ENCODE measurements at regions not wholly inside any gene's neighbourhood (a gene's known extent, or its start where the extent isn't known, plus 50 kb on each side); places are given as distances from the start of the nearest gene placed in this dataset.

DNA sequence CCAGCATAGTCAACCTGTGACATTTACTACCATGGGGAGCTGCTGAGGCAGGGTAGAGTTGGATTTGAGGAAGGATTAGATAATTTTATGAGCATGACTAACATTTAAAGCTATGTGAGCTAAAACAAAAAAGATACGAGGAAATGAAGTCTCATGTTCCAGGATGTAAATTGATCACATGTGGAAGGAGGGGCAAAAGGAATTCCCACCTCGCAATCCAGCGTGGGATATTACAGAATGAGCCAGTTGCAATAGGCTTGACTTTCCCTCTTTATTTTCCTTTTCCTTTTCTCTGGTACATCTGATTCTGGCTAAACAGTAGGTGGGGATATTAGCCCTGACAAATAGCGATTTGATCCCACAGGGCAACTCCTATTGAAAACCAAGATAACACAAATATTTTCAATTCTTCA lies 214.9 kb upstream of the HMGA2 start:
- no peak for ATAC-seq

DNA sequence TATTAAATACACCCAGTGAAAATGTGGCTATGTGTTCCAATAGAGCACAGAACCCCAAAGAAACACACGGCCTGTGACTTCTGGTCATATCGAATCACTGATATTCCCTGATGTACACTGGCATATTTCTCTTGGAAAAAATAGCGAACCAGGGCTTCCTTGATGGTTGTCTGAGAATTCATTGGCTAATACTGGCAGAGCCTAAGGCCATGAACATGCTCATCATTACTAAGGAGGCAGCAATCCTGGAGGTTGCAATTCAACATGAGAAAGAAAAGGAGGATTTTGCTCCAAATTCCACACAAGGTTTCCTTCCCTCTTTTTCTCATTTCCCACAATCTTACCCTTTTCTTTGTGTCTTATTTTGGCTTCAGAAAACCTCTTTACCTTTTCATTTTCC lies 212.9 kb upstream of the HMGA2 start:
- H3K27ac ChIP-seq = no peak overlapping the region
- H3K4me3 ChIP-seq = no peak overlapping the region
- no peak for DNase-seq
- peaks cover 9% of the 10 kb centered on the region for H3K27me3 ChIP-seq (ENCODE audit: low read depth)
- intact Hi-C loops (cut with DNase I) = no loop called here
- H3K4me1 ChIP-seq = no peaks in the 10 kb centered on the region
- no peaks in the 10 kb centered on the region for H3K36me3 ChIP-seq
- TF ChIP-seq, protein P1, sequence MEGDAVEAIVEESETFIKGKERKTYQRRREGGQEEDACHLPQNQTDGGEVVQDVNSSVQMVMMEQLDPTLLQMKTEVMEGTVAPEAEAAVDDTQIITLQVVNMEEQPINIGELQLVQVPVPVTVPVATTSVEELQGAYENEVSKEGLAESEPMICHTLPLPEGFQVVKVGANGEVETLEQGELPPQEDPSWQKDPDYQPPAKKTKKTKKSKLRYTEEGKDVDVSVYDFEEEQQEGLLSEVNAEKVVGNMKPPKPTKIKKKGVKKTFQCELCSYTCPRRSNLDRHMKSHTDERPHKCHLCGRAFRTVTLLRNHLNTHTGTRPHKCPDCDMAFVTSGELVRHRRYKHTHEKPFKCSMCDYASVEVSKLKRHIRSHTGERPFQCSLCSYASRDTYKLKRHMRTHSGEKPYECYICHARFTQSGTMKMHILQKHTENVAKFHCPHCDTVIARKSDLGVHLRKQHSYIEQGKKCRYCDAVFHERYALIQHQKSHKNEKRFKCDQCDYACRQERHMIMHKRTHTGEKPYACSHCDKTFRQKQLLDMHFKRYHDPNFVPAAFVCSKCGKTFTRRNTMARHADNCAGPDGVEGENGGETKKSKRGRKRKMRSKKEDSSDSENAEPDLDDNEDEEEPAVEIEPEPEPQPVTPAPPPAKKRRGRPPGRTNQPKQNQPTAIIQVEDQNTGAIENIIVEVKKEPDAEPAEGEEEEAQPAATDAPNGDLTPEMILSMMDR (IDR thresholded peaks at IDR 0.05) = no peak
- H3K9me3 ChIP-seq = no peaks in the 10 kb centered on the region
- ATAC-seq = no peak

More for the DNA sequence above, 214.9 kb upstream of the HMGA2 start:
- Histone ChIP-seq H3K4me3 (no peak overlapping the region), H3K9me3 (no peaks in the 10 kb centered on the region), H3K36me3 (no peaks in the 10 kb centered on the region), H3K27me3 (ENCODE audit: low read depth) (peaks cover 9% of the 10 kb centered on the region), H3K4me1 (no peaks in the 10 kb centered on the region), H3K27ac (no peak overlapping the region)
- intact Hi-C loops (cut with DNase I) = no loop called here
- DNase-seq = no peak
- TF ChIP-seq, protein P1 (IDR thresholded peaks at IDR 0.05) = no peak

DNA sequence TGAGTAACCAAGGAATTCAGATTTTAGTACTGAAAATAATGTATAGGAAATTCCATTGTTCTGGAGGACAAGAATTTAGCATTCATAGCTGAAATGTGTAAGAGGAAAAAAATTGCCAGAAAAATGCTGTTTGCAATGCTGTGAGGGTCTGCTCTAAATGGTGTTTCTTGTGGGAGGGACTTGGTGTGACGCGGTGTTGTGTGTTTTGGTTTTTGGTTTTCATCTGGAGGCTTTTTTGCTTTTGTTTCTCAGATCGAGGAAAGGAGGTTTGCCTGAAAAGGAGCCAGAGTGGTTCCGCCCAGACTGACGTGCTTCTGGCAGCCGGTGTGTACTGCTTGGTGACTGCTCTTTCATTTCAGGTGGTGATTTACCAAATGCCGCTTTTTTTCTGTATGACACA lies 211.8 kb upstream of the HMGA2 start:
- Histone ChIP-seq H3K27ac (no peak overlapping the region), H3K9me3 (no peaks in the 10 kb centered on the region), H3K27me3 (ENCODE audit: low read depth) (peaks cover 9% of the 10 kb centered on the region), H3K36me3 (no peaks in the 10 kb centered on the region), H3K4me3 (no peak overlapping the region), H3K4me1 (no peaks in the 10 kb centered on the region)
- ATAC-seq (no peak), DNase-seq (no peak)
- TF ChIP-seq, protein P1 (IDR thresholded peaks at IDR 0.05) = no peak
- intact Hi-C loops (cut with DNase I) = no loop called here

DNA sequence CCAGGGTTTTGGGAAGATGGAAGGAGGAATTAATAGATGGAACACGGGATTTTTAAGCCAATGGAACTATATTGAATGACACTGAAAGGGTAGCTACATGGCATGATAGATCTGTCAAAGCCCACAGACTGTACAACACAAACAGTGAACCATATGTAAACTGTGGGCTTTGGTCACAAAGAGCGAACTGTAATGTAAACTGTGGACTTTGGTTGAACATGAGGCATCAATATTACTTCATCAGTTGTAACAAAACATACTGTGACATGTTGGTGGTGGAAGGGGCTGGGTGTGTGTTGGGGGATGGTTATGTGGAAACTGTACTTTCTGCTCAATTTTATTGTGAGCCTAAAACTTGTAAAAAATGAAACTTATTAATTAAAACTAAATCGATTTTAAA lies 210.6 kb upstream of the HMGA2 start:
- DNase-seq (no peak), ATAC-seq (no peak)
- no peaks in the 10 kb centered on the region for H3K4me1 ChIP-seq
- intact Hi-C loops (cut with DNase I) = no loop called here
- H3K36me3 ChIP-seq = no peaks in the 10 kb centered on the region
- no peaks in the 10 kb centered on the region for H3K9me3 ChIP-seq
- no peak overlapping the region for H3K4me3 ChIP-seq
- H3K27me3 ChIP-seq (ENCODE audit: low read depth) = peaks cover 9% of the 10 kb centered on the region
- TF ChIP-seq, protein P1 (IDR thresholded peaks at IDR 0.05) = no peak
- no peak overlapping the region for H3K27ac ChIP-seq

DNA sequence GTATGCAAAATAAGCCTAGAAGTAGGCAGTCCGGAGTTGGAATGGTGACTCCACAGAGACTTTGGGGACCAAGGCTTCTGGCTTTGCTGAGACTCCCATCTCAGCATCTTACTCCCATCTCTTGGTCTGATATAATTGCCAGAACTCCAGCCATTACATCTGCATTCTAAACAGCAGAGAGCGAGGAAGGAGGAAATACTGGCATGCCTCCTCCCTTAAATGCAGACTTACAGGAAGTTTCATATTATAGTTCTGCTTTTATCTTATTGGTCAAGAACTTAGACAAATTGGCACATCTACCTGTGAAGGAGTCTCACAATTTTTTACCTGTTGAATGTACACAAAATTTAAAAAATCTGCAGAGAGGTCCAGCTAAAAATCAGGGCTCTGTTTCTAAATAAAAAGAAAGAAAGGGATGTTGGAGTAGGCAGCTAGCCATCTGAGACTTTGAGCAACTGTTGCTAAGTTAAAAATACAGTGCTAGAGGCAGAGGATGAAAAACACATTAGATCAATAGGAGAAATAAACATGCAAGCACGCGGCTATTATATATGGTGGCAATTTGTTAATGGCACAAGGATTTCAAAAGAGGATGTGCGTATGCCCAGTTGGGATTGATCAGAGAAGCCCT lies 209.9 kb upstream of the HMGA2 start:
- peaks cover 11% of the 10 kb centered on the region for H3K27me3 ChIP-seq (ENCODE audit: low read depth)
- no peak overlapping the region for H3K4me3 ChIP-seq
- intact Hi-C loops (cut with DNase I) = no loop called here
- DNase-seq = no peak
- TF ChIP-seq, protein P1 (IDR thresholded peaks at IDR 0.05) = no peak
- H3K27ac ChIP-seq = no peak overlapping the region
- H3K9me3 ChIP-seq = no peaks in the 10 kb centered on the region
- ATAC-seq = no peak
- H3K36me3 ChIP-seq = no peaks in the 10 kb centered on the region
- no peaks in the 10 kb centered on the region for H3K4me1 ChIP-seq

Data from lower lobe of right lung (tissue), 2 donors.